NCI-H526 treated with DMSO at 0.1 percent for 48 hours (cell line): ENCODE measurements at regions not wholly inside any gene's neighbourhood (a gene's known extent, or its start where the extent isn't known, plus 50 kb on each side); places are given as distances from the start of the nearest gene placed in this dataset.

Source experiments
- DNase-seq: peaks from one replicate; lab custom pipeline; 2025; lab: John Stamatoyannopoulos, UW

GRCh38 chr6:40937491-40937890 lies 101.5 kb downstream of the UNC5CL start:
- DNase-seq, result no peak

GRCh38 chr6:40936818-40937251 lies 102.2 kb downstream of the UNC5CL start:
- no peak for DNase-seq

DNA sequence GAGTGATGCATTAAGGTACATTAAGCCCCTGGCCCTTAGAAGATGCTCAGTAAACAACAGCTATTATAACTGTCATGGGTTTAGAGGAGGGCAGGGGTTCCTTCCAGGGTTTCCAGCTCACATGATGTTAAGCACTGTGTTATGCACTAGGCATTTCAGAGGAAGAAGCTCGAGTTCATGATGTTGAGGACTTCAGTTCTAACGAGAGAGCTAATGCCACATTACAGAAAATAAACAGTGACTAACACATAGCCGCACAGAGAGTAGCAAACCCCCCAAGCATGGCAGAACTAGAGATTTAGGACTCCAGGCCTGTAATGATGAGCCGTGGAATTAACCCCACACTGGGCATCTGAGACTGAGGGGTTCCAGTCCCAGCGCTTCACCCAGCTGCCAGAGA lies 105.2 kb downstream of the UNC5CL start:
- no peak for DNase-seq

DNA sequence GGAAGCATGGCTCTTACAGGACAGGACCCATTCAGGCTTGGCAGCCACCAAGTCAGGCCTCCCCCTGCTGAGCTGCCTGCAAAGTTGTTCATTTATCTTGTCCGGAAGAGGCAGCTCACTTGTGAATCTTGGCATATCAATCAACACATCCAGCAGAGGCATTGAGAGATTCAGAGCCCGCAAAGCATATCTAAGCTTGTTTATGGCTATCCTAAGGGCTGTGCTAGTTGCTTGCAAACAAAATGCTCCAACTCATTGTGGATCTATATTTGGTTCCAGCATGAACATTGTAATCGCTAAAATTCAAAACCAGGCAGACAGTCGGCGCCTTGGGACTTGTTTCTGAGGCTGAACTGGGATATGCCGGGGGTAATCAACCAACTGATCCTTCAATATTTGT lies 106.1 kb downstream of the UNC5CL start:
- no peak for DNase-seq

- no peak for DNase-seq
Observed at GRCh38 chr6:40932366-40932765, 106.7 kb downstream of the UNC5CL start.

DNA sequence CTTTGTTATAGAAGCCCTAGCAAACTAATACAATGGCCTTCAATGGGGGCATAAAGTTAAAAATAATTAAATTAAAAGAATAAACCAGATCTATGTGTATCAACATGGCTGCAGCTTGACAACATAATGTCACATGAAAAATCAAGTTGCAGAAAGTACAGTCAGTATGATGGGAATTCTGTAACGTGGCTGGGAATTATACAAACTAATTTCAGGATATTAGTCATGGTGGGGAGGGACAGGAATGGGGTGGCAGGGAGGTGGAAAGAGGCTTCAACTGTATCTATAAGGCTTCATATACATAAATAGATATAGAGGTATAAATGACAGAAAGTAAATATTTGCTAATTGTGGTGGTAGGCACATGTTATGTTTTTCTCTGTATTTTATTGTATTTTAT lies 107.1 kb downstream of the UNC5CL start:
- DNase-seq, result no peak

DNA sequence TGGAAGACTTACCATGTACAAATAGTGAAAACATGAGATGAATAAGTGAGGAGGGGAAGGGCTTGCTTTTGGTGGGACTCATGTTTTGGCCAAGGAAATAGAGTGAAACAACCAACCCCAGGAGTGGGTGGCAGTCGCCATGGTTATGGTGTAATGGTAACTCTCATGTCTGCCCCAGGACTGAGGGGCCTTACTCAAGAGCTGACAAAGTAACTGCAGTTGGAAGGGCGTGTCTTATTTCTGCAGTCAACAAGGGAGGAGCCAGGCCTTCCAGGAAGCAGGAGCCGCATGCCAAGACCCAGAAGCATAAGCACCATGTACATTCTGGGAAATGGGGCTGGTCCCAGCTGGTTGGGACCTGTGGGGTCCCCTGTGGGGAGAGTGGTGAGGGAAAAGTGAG lies 108.5 kb downstream of the UNC5CL start:
- no peak for DNase-seq

- DNase-seq, result no peak
Observed at GRCh38 chr6:40930045-40930444, 109.0 kb downstream of the UNC5CL start.

DNA sequence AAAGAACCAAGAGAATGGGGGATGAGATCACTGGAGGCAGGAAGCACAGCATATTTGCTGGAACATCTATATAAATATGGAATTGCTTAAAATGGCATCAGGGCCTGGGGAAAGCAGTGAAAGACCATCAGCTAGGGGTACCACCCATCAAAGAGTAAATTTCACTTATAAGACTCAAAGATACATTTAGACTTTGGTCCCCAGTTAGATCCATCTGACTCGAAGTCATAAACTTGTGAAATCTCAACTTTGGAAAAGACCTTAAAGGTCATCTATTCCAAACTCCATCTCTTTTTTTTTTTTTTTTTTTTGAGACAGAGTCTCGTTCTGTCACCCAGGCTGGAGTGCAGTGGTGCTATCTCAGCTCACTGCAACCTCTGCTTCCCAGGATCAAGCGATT lies 109.8 kb downstream of the UNC5CL start:
- no peak for DNase-seq

GRCh38 chr6:40928763-40929162 lies 110.3 kb downstream of the UNC5CL start:
- DNase-seq, result no peak

DNA sequence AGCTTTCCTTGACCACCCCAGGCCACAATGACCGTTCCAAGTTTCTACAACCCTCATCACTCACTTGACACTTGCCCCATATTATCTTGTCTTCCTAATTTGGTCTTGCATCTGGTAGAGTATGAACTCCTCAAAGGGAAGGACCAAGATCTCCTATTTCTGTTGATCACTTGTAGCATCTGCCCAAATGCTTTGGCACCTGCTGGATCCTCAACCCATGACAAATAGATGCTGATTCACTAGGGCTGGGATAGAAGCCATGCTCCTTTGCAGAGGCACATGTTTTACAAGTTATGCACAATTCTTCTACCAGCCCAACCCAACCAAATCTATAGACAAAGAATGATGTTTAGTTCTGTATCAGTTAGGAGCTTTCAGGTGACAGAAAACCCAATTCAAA lies 110.7 kb downstream of the UNC5CL start:
- DNase-seq, result no peak

GRCh38 chr6:40925341-40925740 lies 113.7 kb downstream of the UNC5CL start:
- DNase-seq, result no peak

- no peak for DNase-seq
Observed at GRCh38 chr6:40924839-40925238, 114.2 kb downstream of the UNC5CL start.

DNA sequence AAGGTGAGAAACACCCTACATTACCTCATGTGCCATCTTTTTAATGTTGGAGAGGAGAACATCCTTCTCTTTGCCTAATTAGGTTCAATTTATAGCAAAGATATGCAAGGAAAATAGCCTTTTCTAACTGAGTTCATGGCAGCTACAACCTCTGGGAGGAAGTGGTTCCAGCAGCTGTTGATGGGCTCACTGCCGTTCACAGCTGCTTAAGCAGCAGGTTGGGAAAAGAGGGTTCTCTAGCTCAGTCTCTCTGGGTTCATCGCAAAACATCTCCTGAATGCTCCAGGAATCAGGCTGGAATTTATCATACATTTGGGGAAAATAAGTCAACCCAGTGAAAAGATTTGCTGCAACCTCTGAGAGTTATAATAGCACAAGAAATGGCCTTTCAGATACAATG lies 115.1 kb downstream of the UNC5CL start:
- DNase-seq, result no peak

DNA sequence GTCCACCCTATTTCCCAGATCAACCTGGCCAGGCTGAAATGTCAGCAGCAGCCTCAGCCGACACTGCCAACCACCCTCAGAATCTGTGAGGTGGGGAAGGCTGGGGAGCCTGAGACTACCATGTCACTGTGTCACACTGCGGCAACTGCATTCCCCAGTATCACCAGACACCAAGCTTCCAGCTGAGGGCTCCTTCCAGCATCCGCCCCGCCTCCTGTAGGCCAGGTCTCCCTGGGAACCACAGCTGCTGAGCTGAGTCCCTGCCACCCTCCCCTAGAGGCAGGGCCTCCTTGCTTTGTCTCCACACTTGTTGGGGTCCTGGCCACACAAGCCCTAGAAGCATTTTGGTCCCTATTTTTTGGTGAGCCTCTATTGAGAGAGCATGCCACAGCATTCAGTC lies 115.7 kb downstream of the UNC5CL start:
- no peak for DNase-seq

GRCh38 chr6:40922281-40922680 lies 116.7 kb downstream of the UNC5CL start:
- no peak for DNase-seq

GRCh38 chr6:40918040-40918651 lies 120.9 kb downstream of the UNC5CL start:
- no peak for DNase-seq

- no peak for DNase-seq
Observed at GRCh38 chr6:40917603-40918002, 121.4 kb downstream of the UNC5CL start.

DNA sequence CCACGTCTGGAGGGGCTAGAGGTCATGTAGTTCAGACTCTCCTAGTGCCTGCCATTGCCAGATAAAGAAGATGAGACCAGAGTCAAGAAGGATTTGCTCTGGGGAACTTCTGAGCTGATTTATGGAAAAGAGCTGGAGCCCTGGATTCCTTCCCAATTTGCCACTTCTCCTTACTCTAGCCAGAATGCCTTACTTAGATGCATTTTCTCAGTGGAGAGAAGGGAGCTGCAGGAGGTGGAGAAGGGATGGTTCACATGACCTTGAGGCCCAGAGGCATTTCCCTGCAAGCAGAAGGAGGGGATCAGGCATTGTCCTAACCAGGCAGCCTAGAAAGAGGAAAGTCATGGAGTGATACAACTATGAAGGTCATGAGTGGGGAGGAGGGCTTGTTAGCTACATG lies 122.2 kb downstream of the UNC5CL start:
- no peak for DNase-seq

- DNase-seq, result no peak
Observed at GRCh38 chr6:40915165-40915564, 123.9 kb downstream of the UNC5CL start.

DNA sequence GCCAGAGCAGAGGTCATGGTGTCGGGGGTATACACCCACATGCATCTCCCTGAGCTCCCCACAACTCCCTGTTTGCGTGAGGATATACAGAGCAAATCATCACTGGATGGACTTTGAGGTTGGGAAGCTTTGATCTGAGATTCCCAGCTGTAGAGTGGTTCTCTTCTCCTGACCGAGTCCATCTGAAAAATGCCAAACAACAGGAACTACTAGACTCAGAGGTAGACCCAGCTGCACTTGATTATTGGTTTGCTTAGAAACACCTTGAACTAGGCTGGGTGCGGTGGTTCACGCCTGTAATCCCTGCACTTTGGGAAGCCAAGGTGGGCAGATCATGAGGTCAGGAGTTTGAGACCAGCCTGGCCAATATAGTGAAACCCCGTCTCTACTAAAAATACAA lies 125.0 kb downstream of the UNC5CL start:
- no peak for DNase-seq

GRCh38 chr6:40912158-40912946 lies 126.7 kb downstream of the UNC5CL start:
- DNase-seq, result peak; percentile 62

DNA sequence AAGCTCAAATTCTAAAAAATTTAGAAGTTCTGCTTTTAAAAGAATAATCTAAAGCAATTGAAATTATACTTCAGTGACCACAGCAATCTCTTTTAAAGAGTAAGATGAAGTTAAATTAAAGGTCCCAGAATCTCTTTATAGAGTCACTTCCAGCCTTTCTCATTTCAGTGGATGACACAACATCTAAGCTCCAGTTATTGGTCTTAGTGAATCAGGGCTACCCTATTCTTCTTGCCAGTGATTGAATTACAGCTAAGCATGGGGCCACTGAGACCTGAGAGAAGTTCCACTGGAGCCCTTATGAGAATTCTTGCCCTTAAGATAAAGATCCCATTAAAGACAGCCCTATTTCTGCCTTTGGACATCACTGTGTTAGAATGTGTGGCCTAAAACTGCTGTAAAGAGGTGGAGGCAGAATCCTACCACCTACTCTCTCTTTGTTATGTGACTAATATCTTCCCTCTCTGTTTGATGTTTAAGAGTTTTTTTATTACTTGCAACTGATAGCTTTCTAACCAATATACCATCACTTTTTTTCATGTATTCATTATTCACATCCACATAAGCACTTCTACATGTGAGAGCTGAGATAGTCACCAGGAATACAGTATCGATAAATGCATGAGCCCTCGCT lies 128.6 kb downstream of the UNC5CL start:
- DNase-seq, result no peak
